RWPE1 (cell line): ENCODE measurements at regions not wholly inside any gene's neighbourhood (a gene's known extent, or its start where the extent isn't known, plus 50 kb on each side); places are given as distances from the start of the nearest gene placed in this dataset.
A peak's percentile ranks its signal among the peaks of the same experiment; 100 is the strongest.

ENCODE experiments used
- CTCF ChIA-PET: fragments of 350-600 bp; sonication (Branson Sonifier 250); formaldehyde crosslinking; extraction: SDS; loops from one replicate; lab custom pipeline; 2021; lab: Yijun Ruan, JAX
- POLR2A ChIA-PET: fragments of 400-600 bp; formaldehyde crosslinking; extraction: SDS; loops from one replicate; lab custom pipeline; 2020; ENCODE audit warnings: antibody characterized with exemption; ENCODE audit not compliant: low non-redundant PET; lab: Yijun Ruan, JAX
- DNase-seq: peaks from one replicate; pipeline ENCODE4 v3.0.0; 2012; ENCODE audit warnings: low spot score
- H3K27ac ChIP-seq: fragments of 450-650 bp; 2 replicates; pipeline ENCODE4 v1.5.1; 2017
- CTCF ChIP-seq: fragments of 450-650 bp; conservative IDR thresholded peaks from 2 replicates; pipeline ENCODE4 v1.5.1; 2017; ENCODE audit warnings: low read depth, mild to moderate bottlenecking

DNA sequence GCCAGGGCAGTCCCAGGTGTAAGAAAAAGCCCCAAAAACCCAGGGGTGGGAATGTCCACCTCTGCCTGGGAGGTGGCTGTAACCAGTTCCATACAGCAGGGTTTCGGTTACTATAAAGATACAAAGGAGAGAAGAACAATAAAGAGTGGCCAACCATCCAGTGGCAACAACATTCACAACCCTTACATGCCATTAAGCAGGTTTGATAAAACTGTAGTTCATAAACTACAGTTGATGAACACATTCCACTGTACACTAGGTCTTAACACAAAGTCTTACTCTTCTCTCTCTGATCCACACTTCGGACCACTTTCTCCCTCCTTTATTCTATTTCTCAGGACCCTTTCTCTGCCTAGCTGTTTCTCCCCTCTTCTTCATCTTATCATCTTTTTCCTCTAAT is 152.0 kb downstream of the TLE3 start:
- POLR2A ChIA-PET = no interaction called here
- no peak for DNase-seq

DNA sequence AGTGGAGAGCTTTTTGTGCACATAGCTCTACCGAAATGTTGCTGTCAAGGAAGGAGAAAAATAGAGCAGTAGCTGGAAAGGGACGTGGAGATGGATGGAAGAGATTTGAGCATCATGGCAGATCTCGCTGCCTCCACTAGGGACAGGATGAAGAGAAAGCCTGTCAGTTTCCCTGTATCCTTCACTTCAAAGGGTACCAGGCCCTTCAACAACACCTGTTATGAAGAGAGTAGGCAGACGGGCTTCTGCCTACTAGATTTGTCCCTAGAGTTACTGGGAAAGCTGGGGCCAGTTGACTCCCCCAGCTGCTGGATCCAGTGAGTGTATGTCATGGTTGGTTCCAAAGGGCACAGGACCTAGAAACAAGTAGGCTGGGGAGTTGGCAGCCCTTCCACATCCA is 150.8 kb downstream of the TLE3 start:
- ChIA-PET CTCF (interaction anchor here (0.5 to 0.7 kb wide), 2 partner anchors 464 to 620 kb away, joined by 3 read pairs; no protein-coding TSS in a partner anchor), POLR2A (no interaction called here)
- no peak for TF ChIP-seq CTCF
- no peak overlapping the region for H3K27ac ChIP-seq
- DNase-seq = no peak

More for the DNA sequence above, 152.0 kb downstream of the TLE3 start:
- no peak for TF ChIP-seq CTCF
- H3K27ac ChIP-seq = no peak overlapping the region
- CTCF ChIA-PET = no interaction called here

DNA sequence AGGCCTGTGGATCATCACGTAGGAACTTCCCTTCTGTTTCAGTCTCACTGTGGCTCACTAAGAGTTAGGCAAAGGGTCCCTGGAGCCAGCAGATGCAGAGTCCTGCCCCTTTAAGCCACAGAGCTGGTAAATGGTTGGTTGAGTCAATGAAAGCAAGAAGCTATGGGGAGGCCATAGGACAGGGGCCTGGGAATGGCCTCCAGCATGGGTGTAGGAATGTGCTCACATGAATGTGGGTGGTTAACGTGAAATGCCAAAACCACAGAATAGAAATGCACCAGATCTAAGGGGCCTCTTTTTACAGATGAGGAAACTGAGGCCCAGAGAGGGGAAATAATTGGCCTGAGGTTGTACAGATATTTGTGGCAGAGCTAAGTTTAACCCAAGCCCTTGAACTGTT is 150.3 kb downstream of the TLE3 start:
- DNase-seq = no peak
- POLR2A ChIA-PET = no interaction called here
- no peak overlapping the region for H3K27ac ChIP-seq
- CTCF ChIA-PET = interaction anchor here (0.5 to 0.7 kb wide), 2 partner anchors 465 to 621 kb away, joined by 3 read pairs; no protein-coding TSS in a partner anchor
- no peak for TF ChIP-seq CTCF

GRCh38 chr15:69949485-69949884 is 148.2 kb downstream of the TLE3 start:
- CTCF ChIA-PET = no interaction called here
- POLR2A ChIA-PET = no interaction called here

GRCh38 chr15:69951256-69951897 is 146.3 kb downstream of the TLE3 start:
- DNase-seq = no peak
- CTCF ChIA-PET = no interaction called here
- no peak for TF ChIP-seq CTCF
- POLR2A ChIA-PET = no interaction called here
- no peak overlapping the region for H3K27ac ChIP-seq

More at GRCh38 chr15:69949485-69949884, 148.2 kb downstream of the TLE3 start:
- no peak for TF ChIP-seq CTCF
- no peak for DNase-seq
- no peak overlapping the region for H3K27ac ChIP-seq

GRCh38 chr15:69951898-69952555 is 145.7 kb downstream of the TLE3 start:
- no peak for TF ChIP-seq CTCF
- H3K27ac ChIP-seq = no peak overlapping the region
- CTCF ChIA-PET = interaction anchor here (0.7 kb wide), 1 partner anchor 69 kb away, joined by 3 read pairs; no protein-coding TSS in a partner anchor

More at GRCh38 chr15:69951898-69952555, 145.7 kb downstream of the TLE3 start:
- DNase-seq = peak; percentile 20
- POLR2A ChIA-PET = no interaction called here
